CD14-positive monocyte (primary cell): ENCODE measurements at regions not wholly inside any gene's neighbourhood (a gene's known extent, or its start where the extent isn't known, plus 50 kb on each side); places are given as distances from the start of the nearest gene placed in this dataset.

Experiments
- DNase-seq, 3 donors: peaks; one replicate each; pipeline ENCODE4 v3.0.0-alpha.2; 2011 to 2022
- H2AFZ ChIP-seq: 2 replicates; pipeline ENCODE4 v1.6.0; 2012; ENCODE audit warnings: mild to moderate bottlenecking, low read depth, low read length, inconsistent platforms; ENCODE audit not compliant: insufficient read depth, poor library complexity, severe bottlenecking
- H3K27ac ChIP-seq, 2 donors: 1 replicate in 1 of 2; 2 replicates in 1 of 2; pipeline ENCODE4 v1.5.1; 2012 to 2013; ENCODE audit warnings: low read length in 2 of 2, control low read depth in 1 of 2, inconsistent platforms in 1 of 2, low read depth in 1 of 2, mild to moderate bottlenecking in 1 of 2
- H3K27me3 ChIP-seq, 2 donors: one replicate each; pipeline versions ENCODE4 v1.6.0 to v1.6.1; 2011 to 2013; ENCODE audit warnings: low read length in 2 of 2; ENCODE audit not compliant: control insufficient read depth in 2 of 2, insufficient read depth in 2 of 2
- H3K36me3 ChIP-seq, 2 donors: replicated peaks in 1 of 2; 1 replicate in 1 of 2; 2 replicates in 1 of 2; pipeline versions ENCODE4 v1.5.1 to v1.6.1; 2012 to 2013; ENCODE audit warnings: low read length in 2 of 2, control low read depth in 1 of 2, inconsistent platforms in 1 of 2, mild to moderate bottlenecking in 1 of 2; ENCODE audit not compliant: insufficient read depth in 2 of 2, control insufficient read depth in 1 of 2
- H3K4me1 ChIP-seq, 2 donors: 1 replicate in 1 of 2; 2 replicates in 1 of 2; pipeline versions ENCODE4 v1.5.1 to v1.6.1; 2012 to 2013; ENCODE audit warnings: low read length in 2 of 2, control low read depth in 1 of 2, inconsistent platforms in 1 of 2, mild to moderate bottlenecking in 1 of 2, moderate library complexity in 1 of 2; ENCODE audit not compliant: insufficient read depth in 2 of 2, control insufficient read depth in 1 of 2
- H3K4me2 ChIP-seq: replicated peaks from 2 replicates; pipeline ENCODE3; 2012; ENCODE audit warnings: low read length, moderate library complexity, mild to moderate bottlenecking; ENCODE audit not compliant: poor library complexity, severe bottlenecking; ENCODE audit errors: extremely low read depth
- H3K4me3 ChIP-seq, 3 experiments: fragments of 200-600 bp in 1 of 3; sonication (generic) in 1 of 3; replicated peaks in 1 of 3; 1 replicate in 2 of 3; 2 replicates in 1 of 3; pipeline ENCODE4 v1.5.1; 2011 to 2013; ENCODE audit warnings: low read length in 3 of 3, mild to moderate bottlenecking in 3 of 3, control low read depth in 2 of 3, low read depth in 2 of 3, inconsistent platforms in 1 of 3, moderate library complexity in 1 of 3
- H3K79me2 ChIP-seq: 2 replicates; pipeline ENCODE4 v1.6.0; 2012; ENCODE audit warnings: mild to moderate bottlenecking, control low read depth, inconsistent platforms, low read length, moderate library complexity; ENCODE audit not compliant: insufficient read depth
- H3K9ac ChIP-seq: 2 replicates; pipeline ENCODE4 v1.6.0; 2017; ENCODE audit warnings: low read length, mild to moderate bottlenecking; ENCODE audit not compliant: insufficient read depth, poor library complexity, severe bottlenecking
- H3K9me3 ChIP-seq, 2 donors: replicated peaks in 1 of 2; 1 replicate in 1 of 2; 2 replicates in 1 of 2; pipeline versions ENCODE4 v1.5.1 to v1.6.1; 2012 to 2013; ENCODE audit warnings: low read length in 2 of 2, control low read depth in 1 of 2; ENCODE audit not compliant: control insufficient read depth in 1 of 2, insufficient read depth in 1 of 2
- H4K20me1 ChIP-seq: 2 replicates; pipeline ENCODE4 v1.6.0; 2012; ENCODE audit warnings: mild to moderate bottlenecking, low read length, control low read depth, moderate library complexity; ENCODE audit not compliant: insufficient read depth
- H3K27ac Mint-ChIP-seq, 7 donors: one replicate each; pipeline ENCODE4 v1.8.0; 2020; ENCODE audit warnings: mild to moderate bottlenecking in 7 of 7, mixed read lengths in 7 of 7, moderate library complexity in 6 of 7, inconsistent platforms in 2 of 7
- H3K27me3 Mint-ChIP-seq, 3 donors: one replicate each; pipeline ENCODE4 v1.8.0; 2021 to 2022; ENCODE audit warnings: low read depth in 3 of 3, mild to moderate bottlenecking in 3 of 3, mixed read lengths in 3 of 3, moderate library complexity in 3 of 3, inconsistent platforms in 1 of 3
- H3K36me3 Mint-ChIP-seq, 2 donors: one replicate each; pipeline ENCODE4 v1.8.0; 2020; ENCODE audit warnings: mixed read lengths in 2 of 2, inconsistent platforms in 1 of 2, mild to moderate bottlenecking in 1 of 2
- H3K4me1 Mint-ChIP-seq: one replicate; pipeline ENCODE4 v1.8.0; 2020; ENCODE audit warnings: mild to moderate bottlenecking, mixed read lengths
- H3K4me3 Mint-ChIP-seq, 2 donors: one replicate each; pipeline ENCODE4 v1.8.0; 2020; ENCODE audit warnings: mild to moderate bottlenecking in 2 of 2, mixed read lengths in 2 of 2, moderate library complexity in 1 of 2
- H3K9me3 Mint-ChIP-seq, 7 donors: one replicate each; pipeline ENCODE4 v1.8.0; 2020 to 2022; ENCODE audit warnings: mixed read lengths in 7 of 7, mild to moderate bottlenecking in 6 of 7, moderate library complexity in 6 of 7, inconsistent platforms in 2 of 7
- CTCF ChIP-seq: fragments of 200-600 bp; IDR thresholded peaks from one replicate; pipeline ENCODE4 v1.8.0; 2022; ENCODE audit warnings: antibody characterized with exemption, mild to moderate bottlenecking
- WGBS: methylation state at CpG from one replicate; pipeline ENCODE4 v1.1.5; 2013; ENCODE audit warnings: missing lambda C conversion rate; ENCODE audit not compliant: insufficient coverage; 5-methylcytosine and 5-hydroxymethylcytosine counted together
- intact Hi-C, 2 donors: fragments of 100-400 bp; cut with micrococcal nuclease; formaldehyde crosslinking; loops; one replicate each; pipeline versions ENCODE4 v1.15.0 to v1.15.1; 2023

GRCh38 chr11:100629671-100630070, 57.4 kb upstream of the ARHGAP42 start:
- Mint-ChIP-seq H3K9me3 (peaks cover 0 to 6% (median under 1%) of the 10 kb centered on the region in 7 donors), H3K36me3 (no peaks in the 10 kb centered on the region), H3K27me3 (no peaks in the 10 kb centered on the region), H3K4me1 (no peaks in the 10 kb centered on the region), H3K27ac (peak overlapping the region in 1 of 7 donors; percentile 31), H3K4me3 (no peak overlapping the region)
- Histone ChIP-seq H3K4me2 (no peak overlapping the region), H3K4me1 (no peaks in the 10 kb centered on the region), H3K27ac (no peak overlapping the region), H4K20me1 (no peaks in the 10 kb centered on the region), H3K27me3 (no peaks in the 10 kb centered on the region), H3K79me2 (no peaks in the 10 kb centered on the region), H3K36me3 (no peaks in the 10 kb centered on the region), H2AFZ (no peak overlapping the region), H3K9ac (no peak overlapping the region), H3K4me3 (no peak overlapping the region), H3K9me3 (no peaks in the 10 kb centered on the region)
- intact Hi-C loops, result no loop called here
- DNase-seq, result no peak
- no peak for TF ChIP-seq CTCF
- no CpG with 5 or more reads among the region's 1 CpG for WGBS

- intact Hi-C loops, result no loop called here
- Mint-ChIP-seq H3K27me3 (no peaks in the 10 kb centered on the region), H3K4me1 (no peaks in the 10 kb centered on the region), H3K9me3 (peaks cover 0 to 3% (median 2%) of the 10 kb centered on the region in 7 donors), H3K36me3 (no peaks in the 10 kb centered on the region), H3K27ac (no peak overlapping the region), H3K4me3 (no peak overlapping the region)
- no peaks in the 10 kb centered on the region for H3K4me1 ChIP-seq
- no peaks in the 10 kb centered on the region for H3K36me3 ChIP-seq
- no peak for DNase-seq
- H4K20me1 ChIP-seq, result no peaks in the 10 kb centered on the region
- no peaks in the 10 kb centered on the region for H3K27me3 ChIP-seq
- H3K9ac ChIP-seq, result no peak overlapping the region
- no peak overlapping the region for H3K4me2 ChIP-seq
- TF ChIP-seq CTCF, result no peak
- WGBS, result 90% methylated on average over 2 of the region's 2 CpGs
- no peak overlapping the region for H3K27ac ChIP-seq
- H2AFZ ChIP-seq, result no peak overlapping the region
- H3K4me3 ChIP-seq, result no peak overlapping the region
- no peaks in the 10 kb centered on the region for H3K9me3 ChIP-seq
- H3K79me2 ChIP-seq, result no peaks in the 10 kb centered on the region
Observed at GRCh38 chr11:100630898-100631297, 56.2 kb upstream of the ARHGAP42 start.
